TTC549 (cell line): ENCODE measurements at regions not wholly inside any gene's neighbourhood (a gene's known extent, or its start where the extent isn't known, plus 50 kb on each side); places are given as distances from the start of the nearest gene placed in this dataset.

ENCODE experiments used
- FAIRE-seq: peaks from 2 replicates; lab custom pipeline; 2012; peaks lifted over from hg19 to GRCh38; lab: Jason Lieb, UNC

DNA sequence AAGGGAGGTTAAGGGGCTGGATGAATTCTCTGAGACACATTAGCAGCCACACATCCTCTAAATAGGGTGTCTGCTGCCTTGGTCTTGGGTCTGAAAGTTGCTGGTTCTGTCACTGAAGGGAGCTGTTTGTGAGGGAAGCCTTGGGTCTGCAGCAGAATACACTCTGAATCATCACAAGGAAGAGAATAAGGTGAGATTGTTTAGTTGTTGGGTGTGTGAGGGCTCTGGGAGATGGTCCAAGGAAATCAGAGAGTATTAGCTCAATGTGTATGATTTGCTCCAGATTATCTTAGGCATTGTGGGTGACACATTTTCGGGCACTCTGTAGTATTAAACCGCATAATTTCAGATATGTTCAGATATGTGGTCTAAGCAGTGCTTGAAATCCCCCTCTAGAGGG is 548.5 kb downstream of the SLC4A3 start:
- FAIRE-seq = no peak

DNA sequence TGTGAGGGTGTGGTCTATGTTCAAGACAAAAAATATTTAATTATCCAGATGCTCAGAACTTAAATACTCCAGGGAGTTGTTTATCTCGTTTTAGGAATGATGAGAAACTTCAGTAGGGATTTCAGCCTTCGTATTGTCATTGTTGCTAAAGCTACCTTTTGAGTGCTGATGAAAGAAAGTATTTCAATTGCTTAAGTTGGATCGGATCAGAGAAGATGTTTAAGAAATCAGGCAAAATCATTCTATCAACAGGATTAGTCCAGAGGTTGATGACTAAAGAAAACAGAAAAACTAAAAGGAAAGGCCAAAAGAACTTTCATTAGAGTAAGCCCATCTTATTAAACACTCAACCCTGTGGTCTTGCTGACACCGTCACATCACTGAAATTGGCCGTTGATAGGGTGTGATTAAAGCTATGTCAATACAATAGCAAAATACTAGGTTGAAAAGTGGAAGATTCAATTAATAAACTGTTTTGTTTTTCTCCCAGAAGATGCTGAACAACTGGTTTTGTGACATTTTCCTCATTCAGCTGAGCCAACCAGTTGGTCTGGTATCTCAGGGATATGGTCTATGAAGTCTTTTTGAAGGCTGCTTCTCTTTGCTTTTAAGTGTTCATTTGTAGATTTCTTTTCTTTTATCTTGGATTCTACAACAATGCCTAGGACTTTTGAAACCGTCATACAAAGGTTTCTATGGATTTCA is 551.7 kb downstream of the SLC4A3 start:
- no peak for FAIRE-seq

DNA sequence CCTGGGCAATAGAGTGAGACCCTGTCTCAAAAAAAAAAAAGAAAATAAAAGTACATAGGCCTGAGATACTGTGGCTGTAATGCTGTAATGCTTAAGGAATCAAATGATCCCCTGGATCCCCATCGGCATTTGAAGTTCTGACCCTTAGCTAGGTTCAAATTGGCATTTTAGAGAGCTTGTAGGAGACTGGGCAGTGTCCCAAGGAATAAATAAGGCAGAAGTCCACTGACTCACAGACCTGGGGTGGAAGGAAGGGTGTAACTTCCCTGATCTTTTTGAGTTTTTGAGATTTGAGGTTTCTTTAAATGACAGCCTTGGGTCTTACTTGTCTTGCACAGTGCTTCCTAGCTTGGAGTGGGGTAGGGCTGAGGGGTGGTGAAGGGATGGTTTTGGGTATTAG is 553.7 kb downstream of the SLC4A3 start:
- no peak for FAIRE-seq

DNA sequence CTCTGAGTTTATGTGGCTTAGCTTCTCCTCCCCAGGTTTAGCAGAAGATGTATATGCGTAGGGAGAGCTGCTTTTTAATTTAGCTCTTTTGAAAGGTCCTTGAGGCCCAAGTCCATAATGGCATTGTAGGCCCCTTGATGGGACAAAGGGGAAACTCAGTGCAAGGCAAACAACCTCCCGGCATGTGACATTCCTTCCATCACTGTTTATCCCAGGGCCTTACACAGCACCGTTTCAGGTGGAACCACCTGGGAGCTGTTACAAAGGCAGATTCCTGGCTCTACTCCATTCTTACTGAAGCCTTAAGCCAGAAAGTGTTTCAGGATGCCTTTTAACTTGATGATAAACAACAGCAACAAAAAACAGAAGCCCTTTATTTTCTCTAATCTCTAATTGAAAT is 555.4 kb downstream of the SLC4A3 start:
- FAIRE-seq = no peak

DNA sequence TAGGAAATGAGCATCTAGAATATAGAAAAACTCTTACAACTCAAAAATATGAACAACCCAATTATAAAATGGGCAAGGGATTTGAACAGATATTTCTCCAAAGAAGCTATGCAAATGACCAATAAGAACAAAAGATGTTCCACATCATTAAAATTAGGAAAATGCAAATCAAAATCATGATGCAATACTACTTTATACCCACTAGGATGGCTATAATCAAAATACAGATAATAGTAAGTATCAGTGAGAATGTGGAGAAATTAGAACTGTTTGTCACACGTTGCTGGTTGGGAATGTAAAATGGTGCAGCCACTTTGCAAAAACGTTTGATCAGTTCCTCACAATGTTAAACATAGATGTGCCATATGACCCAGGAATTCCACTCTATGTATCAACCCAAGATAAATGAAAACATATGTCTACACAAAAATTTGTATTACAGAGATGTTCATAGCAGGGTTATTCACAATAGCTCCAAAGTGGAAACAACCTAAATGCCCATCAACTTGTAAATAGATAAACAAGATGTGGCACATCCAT is 558.4 kb downstream of the SLC4A3 start:
- no peak for FAIRE-seq

DNA sequence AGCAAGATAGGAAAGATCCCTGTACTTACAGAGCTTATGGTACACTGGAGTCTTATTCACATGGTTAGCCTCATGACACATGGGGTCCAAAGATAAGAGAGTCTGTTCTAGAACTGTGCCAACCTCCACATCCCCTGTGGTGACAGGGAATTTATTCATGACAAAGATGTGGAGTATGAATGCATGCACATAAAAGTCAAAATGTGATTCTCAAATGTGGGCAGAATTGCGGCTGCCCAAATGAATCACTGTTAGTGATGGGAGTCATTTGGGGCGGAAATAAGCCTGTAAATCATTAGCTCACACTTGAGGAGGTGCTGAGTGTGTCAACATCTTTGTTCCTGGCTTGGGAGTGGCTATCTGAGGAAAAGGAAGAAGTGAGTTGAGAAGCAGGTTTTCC is 560.6 kb downstream of the SLC4A3 start:
- no peak for FAIRE-seq

DNA sequence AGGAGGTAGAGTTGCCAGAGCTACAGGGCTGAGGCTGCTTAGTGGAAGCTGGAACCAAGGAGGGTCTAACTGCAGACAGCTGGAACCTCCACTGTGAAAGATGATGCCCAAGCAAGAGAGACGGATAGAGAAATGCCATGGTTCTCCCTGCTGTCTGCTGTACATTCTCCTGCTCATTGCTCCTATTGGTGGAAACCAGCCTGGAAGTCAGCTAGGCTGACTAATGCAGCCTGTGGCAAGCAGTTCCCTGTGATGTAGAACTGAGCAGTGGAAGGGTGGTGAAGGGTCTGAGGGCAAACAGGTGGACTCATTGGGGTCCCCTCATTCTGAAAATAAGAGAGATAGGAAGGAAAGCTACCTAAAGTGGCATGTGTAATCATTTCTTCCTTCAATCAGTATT is 563.6 kb downstream of the SLC4A3 start:
- no peak for FAIRE-seq

DNA sequence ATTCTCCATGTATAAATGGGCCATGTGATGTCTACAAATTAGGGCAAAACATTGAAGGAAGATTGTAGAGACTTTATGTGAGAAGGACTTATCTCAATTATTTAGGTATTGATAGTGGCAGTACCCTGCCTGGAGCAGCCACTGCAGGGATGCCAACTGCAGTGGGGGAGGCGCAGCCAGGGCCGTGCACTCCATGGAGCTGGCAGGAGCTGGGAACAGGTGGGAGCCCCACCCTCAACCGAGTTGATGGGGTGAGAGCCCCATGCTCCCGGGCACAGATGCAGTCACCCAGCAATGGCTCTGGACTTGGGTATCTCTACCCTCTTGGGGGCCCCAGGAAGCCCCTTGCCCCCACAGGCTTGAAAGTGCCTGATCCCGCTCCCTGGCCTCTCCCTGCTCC is 564.3 kb downstream of the SLC4A3 start:
- FAIRE-seq = no peak

DNA sequence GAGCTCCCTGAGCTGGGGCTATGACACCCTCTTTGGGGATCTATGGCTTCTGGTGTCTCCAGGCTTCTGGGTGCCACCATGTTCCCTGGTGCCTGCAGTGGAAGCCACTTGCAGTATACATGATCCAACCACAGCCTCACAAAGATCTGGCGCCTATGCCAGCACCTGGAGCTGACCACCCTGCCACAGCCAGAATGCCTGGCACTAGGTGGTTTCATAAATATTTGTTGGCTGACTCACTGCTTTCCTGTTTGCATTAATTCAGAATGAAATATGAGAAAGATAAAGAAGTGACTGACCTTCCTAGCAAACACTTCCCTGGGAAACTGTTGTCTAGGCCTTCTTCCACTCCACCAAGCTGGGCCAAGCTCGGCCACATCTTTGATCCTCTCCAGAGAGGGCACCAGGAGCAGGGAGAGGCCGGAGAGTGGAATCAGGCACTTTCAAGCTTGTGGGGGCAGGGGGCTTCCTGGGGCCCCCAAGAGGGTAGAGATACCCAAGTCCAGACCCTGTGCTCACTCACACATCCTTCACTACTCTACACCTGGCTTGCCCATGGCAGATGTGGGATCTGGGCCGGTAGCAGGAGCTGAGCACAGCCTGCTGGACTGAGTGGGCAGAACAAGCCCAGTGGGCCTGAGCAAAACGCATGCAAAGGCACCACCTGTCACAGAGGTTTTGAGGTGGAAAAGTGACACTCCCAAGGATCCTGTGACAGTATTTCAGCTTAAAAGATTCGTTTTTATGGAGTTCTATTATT is 565.7 kb downstream of the SLC4A3 start:
- no peak for FAIRE-seq

DNA sequence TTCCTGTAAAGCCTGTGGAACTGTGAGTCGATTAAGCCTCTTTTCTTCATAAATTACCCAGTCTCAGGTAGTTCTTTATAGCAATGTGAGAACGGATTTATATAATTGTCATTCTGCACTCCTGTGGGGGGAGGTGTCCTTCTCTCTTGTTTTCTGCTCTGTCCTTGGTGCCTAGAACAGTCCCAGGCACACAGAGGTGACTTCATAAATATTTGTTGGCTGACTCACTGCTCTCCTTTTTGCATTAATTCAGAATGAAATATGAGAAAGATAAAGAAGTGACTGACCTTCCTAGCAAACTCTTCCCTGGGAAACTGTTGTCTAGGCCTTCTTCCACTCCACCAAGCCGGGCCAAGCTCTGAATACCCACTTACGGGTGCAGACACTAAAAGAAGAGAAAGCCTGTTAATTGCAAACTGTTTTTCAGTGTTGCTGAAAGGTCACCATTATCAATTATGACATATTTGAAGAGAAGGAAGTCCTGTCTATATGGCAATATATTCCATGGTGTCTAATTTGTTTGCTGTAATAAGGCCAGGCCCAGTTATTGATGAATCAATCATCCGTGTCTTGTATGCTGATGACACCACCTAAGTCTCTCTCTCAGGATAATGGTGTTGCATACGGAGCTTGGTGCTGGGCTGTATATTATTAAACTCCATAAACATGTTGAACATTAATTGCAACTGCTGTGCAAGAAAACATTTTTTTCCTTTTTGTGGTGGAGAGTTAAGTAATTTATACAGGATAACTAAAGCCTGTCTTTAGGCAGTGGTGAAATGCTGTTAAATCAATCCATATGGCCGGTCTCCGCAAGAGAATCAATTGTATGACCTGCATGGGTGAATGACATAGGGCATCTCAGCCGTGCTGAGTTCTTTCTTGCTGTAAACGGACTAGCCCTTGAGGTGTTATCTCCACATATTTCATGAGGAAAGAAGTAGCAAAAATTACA is 567.5 kb downstream of the SLC4A3 start:
- FAIRE-seq = no peak

DNA sequence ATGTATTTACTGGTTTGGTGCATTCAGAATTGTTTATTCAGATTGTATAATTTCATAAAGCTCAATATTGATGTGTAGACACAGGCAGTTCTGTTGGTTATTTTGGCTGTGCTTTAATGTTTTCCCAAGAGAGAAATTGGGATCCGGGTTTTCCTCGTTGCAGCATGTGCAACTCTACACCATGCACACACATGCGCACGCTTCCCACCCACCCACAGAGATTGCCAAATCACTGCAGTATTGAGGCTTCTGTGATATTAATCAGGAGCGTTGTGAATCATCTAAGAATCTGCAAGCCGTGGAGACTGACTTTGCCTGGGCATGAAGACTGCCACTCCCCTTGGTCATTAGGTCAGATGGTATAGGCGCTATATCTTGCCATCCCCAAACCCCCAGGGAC is 571.5 kb downstream of the SLC4A3 start:
- FAIRE-seq = no peak

DNA sequence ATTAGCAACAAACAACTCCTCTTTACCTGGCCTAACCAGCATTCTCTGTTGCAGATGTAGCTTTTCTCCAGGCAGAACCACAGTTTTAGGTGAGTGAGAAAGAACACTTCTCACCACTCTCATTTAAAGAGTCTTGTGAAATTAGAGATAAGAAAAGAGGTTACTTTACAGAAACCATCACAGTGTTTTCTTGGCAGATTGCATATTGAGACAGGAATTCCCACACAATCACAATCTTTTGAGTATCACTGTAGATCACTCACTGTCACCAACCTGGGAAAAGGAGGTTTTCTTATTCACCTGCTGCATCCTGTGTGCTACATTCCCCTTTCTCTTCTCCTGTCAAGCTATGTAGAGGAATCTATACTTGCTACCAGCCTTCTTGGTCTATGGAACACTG is 574.6 kb downstream of the SLC4A3 start:
- FAIRE-seq = no peak

DNA sequence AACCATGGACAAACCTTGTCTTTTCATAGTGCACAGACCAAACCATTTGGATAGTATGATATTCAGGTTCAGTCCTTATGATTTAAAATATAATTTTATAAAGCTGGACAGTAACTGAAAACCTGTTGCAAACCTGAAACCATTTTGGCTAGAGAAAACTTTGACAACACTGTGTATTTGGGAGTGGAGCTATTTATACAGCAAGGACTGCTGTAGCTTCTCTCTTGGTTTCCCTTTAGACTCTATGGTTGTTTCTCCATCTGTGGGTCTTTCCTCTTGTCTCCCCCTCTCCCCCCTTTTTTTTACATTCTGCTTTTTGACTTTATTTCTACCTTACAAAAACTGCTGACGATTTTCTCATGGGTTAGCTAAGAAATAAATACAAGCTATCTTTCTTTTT is 581.7 kb downstream of the SLC4A3 start:
- FAIRE-seq = no peak

DNA sequence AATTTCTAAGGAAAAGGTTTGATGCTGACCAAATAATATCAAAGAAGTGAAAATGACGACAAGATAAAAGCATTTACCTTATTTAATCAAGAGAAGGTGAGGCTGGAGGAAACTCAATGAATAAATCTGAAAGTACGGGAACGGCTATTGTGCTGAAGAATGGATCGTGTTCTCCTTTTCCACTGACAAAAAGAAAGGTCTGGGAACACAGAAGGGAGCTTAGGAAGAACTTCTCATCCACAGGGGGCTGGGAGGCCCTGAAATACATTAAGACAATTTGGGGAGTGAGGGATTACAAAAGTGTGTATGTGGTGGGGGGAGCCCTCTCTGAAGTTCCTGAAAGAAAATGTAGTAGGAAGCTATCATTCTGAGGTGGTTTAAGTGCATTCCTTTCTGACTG is 582.3 kb downstream of the SLC4A3 start:
- no peak for FAIRE-seq

DNA sequence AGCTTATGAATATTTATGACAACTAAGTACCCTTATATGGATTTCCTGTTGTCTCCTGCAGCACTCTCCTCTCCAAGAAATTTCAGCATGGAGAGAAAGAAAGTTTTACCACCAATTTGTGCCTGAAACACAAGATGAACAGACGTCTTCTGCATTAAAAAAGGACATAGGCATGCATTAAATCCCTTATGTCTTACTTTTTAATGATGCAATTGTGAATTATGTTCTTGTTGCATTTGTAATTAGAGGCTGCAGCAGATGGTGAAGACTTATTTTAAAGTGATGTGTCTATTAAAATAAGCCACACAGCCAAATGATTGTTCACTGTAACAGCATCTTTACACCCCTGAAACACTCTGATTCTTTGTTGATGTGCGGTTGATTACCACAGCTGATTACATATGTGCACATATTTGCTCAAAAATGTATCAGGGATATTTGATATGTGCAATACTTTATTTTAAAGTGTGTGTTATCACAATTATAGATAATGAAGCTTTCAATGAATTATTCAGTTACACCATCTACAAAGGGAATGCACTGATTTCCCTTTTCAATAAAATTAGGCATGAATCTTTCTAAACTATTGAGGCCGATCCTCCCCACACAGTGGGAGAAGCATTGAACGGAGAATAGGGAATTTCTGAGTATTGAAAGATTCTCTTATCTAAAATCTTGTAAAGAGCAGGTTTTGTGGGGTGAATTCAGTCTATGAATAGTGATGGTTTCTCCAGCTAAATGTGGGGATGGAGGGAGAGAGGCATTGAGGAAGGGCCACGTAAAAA is 585.1 kb downstream of the SLC4A3 start:
- FAIRE-seq = no peak

DNA sequence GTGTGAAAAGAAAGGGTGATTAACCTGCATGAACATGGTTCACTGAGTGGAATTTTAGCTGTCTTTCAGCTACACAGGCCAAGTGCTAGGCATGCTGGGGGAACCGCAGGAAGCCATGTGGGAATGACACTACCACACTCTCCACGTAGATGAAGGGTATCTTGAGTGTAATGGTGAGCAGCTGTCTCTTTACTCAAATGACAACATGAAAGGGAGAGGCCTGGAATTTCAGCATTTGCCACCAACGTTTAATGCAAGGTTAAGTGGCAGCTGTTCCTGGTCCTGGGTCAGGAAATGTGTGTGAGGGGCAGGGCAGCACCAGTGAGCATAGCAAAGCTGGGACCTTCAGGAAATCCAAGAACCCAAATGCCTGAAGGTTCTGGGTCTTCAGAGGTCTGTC is 588.4 kb downstream of the SLC4A3 start:
- FAIRE-seq = no peak

DNA sequence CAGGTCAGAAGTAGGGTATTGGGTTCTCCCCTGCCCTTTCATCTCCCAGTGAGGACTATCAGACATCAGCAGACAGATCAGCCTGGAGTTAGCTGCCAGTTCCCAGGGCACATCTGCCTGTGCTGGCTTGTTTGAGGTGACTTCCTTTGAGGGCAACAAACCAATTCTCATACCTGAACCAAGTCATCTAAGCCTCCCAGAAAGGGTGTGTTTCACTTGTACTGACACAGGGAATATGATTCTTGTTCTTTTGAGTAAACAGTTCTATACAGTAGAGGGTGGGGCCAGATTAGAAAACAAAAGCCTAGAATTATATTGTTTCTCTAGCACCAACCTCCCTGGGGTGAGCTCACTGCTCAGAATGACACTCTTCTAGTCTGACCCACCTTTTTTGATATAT is 591.9 kb downstream of the SLC4A3 start:
- no peak for FAIRE-seq

DNA sequence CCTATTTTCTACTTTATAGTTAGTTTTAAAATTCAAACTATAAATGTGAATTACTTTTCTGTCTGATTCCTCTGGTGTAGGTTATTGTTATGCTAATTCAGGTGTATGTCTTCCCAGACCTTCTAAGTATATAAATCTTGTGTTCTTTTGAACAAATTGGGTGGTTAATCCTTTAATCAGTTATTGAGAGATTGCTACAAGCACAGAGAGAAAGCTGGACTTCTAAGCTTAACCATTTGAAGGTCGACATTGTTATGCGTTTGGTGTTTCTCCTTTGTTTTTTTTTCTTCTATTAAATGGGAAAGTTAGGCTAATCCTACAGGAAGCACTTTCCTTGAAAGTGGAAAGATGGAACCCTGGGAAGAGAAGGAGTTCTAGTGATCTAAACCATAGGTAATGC is 592.6 kb downstream of the SLC4A3 start:
- FAIRE-seq = no peak

DNA sequence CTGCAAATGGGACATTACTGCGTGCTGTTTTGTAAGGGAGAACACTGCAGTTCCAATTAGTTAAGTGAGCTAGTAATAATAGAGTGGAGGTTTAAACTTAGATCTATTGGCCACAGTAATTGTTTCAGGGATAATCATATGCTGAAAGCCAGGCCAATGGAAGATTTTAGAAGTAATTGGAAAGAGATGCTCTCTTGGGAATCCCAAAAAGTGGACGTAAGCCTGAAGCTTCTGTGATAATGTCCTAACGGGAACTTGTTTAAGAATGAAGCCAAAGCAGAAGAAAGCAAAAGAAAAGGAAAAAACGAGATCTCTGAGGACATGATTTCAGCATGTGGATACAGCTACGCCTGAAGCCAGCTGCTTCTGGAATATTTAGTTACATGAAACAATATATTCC is 594.6 kb downstream of the SLC4A3 start:
- no peak for FAIRE-seq

DNA sequence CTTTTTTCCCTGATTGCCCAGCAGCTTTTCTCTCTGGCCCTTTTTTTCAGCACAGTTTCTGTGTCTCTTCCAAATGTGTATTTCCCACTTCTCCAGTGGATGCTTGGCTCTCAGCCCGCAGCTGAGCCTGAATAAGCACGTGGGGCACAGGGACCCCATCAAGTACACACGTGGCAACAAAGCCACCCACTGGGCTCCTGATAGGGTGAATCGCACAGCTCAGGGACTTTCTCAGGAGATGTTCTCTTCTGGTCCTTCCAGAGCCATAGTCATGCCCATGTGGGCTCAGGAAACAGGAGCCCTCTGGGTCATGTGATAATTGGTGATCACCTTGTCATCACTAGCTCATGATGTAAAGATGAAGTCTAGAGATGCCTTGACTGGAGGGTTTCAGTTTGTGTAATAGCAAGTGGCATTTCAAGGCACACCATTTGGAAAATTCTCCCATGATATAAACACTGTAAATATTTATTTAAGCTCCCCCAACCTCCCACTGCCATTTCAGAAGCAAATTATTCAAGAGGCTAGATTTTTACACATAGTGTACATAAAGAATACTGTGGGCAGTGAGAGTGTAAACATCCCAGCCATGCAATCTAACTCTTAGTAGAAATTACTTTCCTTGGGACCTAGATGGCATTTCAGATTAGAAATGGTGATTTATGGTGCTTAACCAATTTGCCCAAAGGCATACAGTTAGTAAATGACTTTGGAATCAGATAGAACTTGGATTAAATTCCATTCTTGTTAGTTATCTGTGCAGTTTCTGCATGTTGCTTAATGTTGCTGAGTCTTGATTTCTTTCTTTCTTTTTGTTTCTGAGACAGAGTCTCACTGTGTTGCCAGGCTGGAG is 597.5 kb downstream of the SLC4A3 start:
- no peak for FAIRE-seq

DNA sequence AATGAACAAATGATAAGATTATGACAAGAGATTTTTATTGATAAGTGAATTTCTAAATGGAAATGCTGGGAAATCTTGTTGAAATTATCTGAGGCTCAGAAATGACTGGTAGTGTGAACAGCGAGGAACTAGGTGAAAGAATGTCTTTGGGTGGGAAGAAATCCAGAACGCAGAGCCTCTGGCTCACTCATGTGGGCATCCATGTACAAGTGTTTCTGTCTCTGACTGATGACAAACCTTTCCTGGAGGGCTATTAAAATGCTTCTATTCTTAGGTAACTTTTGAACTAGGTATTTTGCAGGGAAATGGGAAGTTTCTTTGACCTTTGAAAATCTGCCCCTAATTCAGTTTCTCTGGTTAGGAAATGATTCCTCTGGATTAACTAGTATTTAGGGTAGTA is 598.6 kb downstream of the SLC4A3 start:
- no peak for FAIRE-seq
